Activated effector memory CD4-positive, alpha-beta T cell treated with Interleukin-2 at 50 U/mL for 16 hours (primary cell): ENCODE measurements at regions not wholly inside any gene's neighbourhood (a gene's known extent, or its start where the extent isn't known, plus 50 kb on each side); places are given as distances from the start of the nearest gene placed in this dataset.

ENCODE experiments used
- DNase-seq: peaks from one replicate; pipeline ENCODE4 v3.0.0-alpha.2; 2020

- DNase-seq: no peak
Observed at GRCh38 chr2:181193550-181193949, 213.1 kb downstream of the UBE2E3 start.

GRCh38 chr2:181196401-181196800 lies 216.0 kb downstream of the UBE2E3 start:
- no peak for DNase-seq

- DNase-seq: no peak
Observed at GRCh38 chr2:181197140-181197760, 216.8 kb downstream of the UBE2E3 start.

- DNase-seq: no peak
Observed at GRCh38 chr2:181198183-181198864, 217.9 kb downstream of the UBE2E3 start.

GRCh38 chr2:181203412-181203811 lies 223.0 kb downstream of the UBE2E3 start:
- no peak for DNase-seq

- no peak for DNase-seq
Observed at GRCh38 chr2:181203916-181204315, 223.5 kb downstream of the UBE2E3 start.

GRCh38 chr2:181218401-181218821 lies 238.0 kb downstream of the UBE2E3 start:
- no peak for DNase-seq

GRCh38 chr2:181223234-181223633 lies 234.0 kb upstream of the ITGA4 start:
- no peak for DNase-seq

- DNase-seq: no peak
Observed at GRCh38 chr2:181224866-181225265, 232.3 kb upstream of the ITGA4 start.

- no peak for DNase-seq
Observed at GRCh38 chr2:181228661-181229060, 228.5 kb upstream of the ITGA4 start.

GRCh38 chr2:181231151-181231550 lies 226.0 kb upstream of the ITGA4 start:
- DNase-seq: no peak

- no peak for DNase-seq
Observed at GRCh38 chr2:181231886-181232621, 225.1 kb upstream of the ITGA4 start.

- DNase-seq: no peak
Observed at GRCh38 chr2:181234487-181234891, 222.7 kb upstream of the ITGA4 start.

GRCh38 chr2:181235011-181235410 lies 222.2 kb upstream of the ITGA4 start:
- no peak for DNase-seq

GRCh38 chr2:181235683-181236459 lies 221.3 kb upstream of the ITGA4 start:
- DNase-seq: no peak

- no peak for DNase-seq
Observed at GRCh38 chr2:181239201-181239799, 217.9 kb upstream of the ITGA4 start.

- no peak for DNase-seq
Observed at GRCh38 chr2:181240844-181241243, 216.3 kb upstream of the ITGA4 start.

GRCh38 chr2:181241366-181241765 lies 215.8 kb upstream of the ITGA4 start:
- DNase-seq: no peak

GRCh38 chr2:181241797-181242196 lies 215.4 kb upstream of the ITGA4 start:
- no peak for DNase-seq

GRCh38 chr2:181242262-181242661 lies 214.9 kb upstream of the ITGA4 start:
- DNase-seq: no peak

- DNase-seq: no peak
Observed at GRCh38 chr2:181243319-181243718, 213.9 kb upstream of the ITGA4 start.

GRCh38 chr2:181250691-181251090 lies 206.5 kb upstream of the ITGA4 start:
- DNase-seq: no peak
